Brain pericyte (primary cell): ENCODE measurements at regions not wholly inside any gene's neighbourhood (a gene's known extent, or its start where the extent isn't known, plus 50 kb on each side); places are given as distances from the start of the nearest gene placed in this dataset.

Experiments used
- DNase-seq: peaks from one replicate; pipeline ENCODE4 v3.0.0-alpha.2; 2012; ENCODE audit warnings: low read depth, low spot score

DNA sequence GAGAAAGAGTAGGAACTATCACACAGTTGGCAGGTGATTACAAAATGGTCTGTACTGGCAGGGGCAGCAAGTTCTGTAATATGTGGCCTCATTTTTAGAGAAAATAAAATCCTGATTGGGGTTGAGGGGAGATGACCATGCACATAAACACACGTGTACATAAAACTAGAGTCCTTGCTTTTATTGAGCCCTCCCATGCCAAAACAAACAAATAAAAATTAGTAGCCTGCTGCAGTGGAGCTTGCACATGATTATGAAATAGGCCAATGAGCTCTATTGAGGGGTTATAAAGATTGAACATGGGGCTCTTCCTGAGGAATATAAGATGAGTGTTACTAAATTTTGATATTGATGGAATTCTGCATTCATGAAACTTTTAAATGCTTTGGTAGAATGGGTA, 248.4 kb downstream of the ELAVL2 start:
- DNase-seq, result peak; percentile 1

- no peak for DNase-seq
These were observed 244.1 kb downstream of the ELAVL2 start for GRCh38 chr9:23581931-23582330.

GRCh38 chr9:23582836-23583235, 243.2 kb downstream of the ELAVL2 start:
- no peak for DNase-seq

GRCh38 chr9:23586906-23587305, 239.1 kb downstream of the ELAVL2 start:
- DNase-seq, result no peak

- DNase-seq, result no peak
These were observed 238.6 kb downstream of the ELAVL2 start for GRCh38 chr9:23587433-23587832.

GRCh38 chr9:23587903-23588302, 238.1 kb downstream of the ELAVL2 start:
- no peak for DNase-seq

GRCh38 chr9:23590276-23591000, 235.6 kb downstream of the ELAVL2 start:
- DNase-seq, result no peak

GRCh38 chr9:23594421-23594820, 231.6 kb downstream of the ELAVL2 start:
- no peak for DNase-seq

DNA sequence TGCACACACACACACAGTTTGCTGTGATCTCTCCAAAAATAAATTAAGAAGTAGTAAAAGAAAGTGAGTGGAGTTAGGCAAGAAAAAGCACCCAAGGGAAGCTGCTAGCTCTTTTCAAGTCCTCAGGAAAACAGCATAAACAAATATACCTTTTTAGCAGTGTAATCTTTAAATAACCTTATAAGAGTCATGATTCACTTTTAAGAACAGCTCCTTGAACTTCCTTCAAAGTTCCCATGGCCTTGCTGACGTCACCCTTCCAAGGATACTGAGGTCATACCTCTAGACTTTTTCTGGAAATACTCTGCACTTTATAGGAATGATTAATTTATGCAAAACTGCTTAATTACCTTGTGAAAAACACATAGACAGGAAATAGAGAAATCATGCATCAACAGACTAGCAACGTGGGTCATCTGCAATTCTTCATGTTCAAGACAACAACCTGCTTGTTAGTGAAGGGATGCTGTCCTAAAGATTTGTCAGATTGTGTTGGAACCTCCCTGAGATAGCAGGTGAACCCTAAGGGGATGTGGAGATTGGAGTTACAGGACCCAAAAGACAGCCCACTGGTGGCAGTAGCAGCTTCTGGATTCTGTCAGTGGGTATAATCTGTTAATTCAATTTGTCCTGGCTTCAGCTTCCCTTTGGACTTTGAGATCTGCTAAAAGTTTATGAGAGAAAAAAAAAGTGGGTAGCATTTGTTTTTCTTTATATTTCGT, 229.0 kb downstream of the ELAVL2 start:
- no peak for DNase-seq

- DNase-seq, result no peak
These were observed 227.0 kb downstream of the ELAVL2 start for GRCh38 chr9:23598994-23599393.

DNA sequence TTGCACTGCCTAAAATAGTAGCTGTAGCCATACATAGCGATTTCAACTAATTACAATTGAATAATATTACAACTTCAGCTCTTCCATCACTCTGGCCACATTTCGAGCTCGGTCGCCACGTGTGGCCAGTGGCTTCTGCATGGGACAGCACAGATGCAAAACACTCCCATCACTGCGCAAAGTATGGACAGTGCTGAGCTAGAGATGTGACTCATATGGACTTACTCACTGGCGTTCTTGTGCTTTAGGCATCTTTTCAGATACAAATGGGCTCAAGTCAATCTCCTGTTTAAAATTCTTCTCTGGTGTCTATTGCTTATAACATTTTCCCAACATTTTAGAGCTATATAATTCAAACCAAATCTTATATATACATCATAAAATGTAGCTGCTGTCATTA, 222.7 kb downstream of the ELAVL2 start:
- no peak for DNase-seq

- DNase-seq, result no peak
These were observed 219.9 kb downstream of the ELAVL2 start for GRCh38 chr9:23606107-23606506.

DNA sequence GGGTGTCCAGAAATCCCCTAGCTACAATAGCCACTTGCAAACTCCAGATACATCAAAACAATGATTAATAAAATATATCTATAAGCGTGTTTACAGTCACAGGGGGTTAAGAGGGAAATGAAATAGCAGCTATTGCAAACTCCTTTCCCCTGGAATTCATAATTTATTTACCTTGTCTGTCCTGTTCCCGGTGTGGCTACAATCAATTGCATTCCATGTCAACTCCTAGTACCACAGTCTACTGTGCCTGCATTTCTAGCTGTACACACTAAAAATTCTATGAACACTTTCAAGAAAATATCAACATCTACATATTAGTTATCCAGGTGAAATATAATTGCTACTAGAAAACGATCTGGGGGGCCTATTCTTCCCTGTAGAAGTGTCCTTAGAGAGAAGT, 217.6 kb downstream of the ELAVL2 start:
- DNase-seq, result no peak

DNA sequence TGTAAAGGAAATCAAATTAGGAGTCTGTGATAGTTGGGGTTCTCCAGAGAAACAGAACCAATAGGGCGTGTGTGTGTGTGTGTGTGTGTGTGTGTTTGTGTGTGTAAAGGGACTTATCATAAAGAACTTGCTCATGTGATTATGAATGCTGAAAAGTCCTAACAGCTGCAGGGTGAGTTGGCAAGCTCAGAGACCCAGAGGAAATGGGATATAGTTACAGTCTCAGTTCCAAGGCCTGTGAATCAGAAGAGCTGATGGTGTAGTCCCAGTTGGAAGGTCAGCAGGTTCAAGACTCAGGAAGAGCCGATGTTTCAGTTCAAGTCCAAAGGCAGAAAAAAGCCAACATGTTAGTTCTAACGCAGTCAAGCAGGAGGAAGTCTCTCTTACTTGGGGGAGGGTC, 214.2 kb downstream of the ELAVL2 start:
- no peak for DNase-seq

GRCh38 chr9:23615569-23615968, 210.5 kb downstream of the ELAVL2 start:
- DNase-seq, result no peak

- DNase-seq, result no peak
These were observed 204.9 kb downstream of the ELAVL2 start for GRCh38 chr9:23621188-23621587.

DNA sequence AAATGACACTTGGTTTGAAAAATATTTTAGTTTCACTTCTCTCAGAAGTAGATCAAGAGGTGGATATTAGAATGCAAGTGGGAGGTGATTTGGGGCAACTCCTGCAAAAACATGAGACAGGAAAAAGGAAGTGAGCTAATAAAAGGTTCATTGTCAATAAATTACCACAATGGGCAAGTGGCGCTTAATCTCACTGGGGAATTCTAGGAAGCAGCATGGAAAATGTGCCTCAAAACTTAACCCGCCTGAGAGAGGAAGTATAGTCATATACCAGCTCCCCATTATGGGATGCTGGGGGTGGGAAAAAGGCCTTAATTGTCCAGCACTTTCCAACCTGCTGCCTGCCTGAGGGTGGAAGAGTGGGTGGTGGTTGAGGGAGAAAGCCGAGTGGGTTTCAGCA, 204.1 kb downstream of the ELAVL2 start:
- no peak for DNase-seq

DNA sequence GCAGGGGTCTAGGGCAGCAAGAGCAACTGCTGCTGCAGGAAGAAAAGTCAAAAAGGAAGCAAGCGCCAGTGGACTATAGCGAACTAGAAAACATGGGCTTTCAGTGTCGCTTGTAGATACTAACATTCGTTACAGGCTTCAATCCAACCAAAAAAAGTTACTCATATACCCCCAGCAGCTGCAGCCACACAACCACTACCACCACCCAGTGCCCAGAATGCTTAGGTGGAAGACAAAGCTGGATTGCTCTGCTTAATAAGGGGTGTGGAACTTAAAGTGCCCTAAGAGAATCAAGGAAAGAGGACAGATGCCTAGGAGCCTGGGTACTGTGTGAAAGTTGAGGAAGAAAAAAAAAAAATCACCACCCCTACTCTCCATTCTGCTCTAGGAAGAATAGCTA, 203.6 kb downstream of the ELAVL2 start:
- no peak for DNase-seq

- DNase-seq, result no peak
These were observed 195.6 kb downstream of the ELAVL2 start for GRCh38 chr9:23630488-23630887.

DNA sequence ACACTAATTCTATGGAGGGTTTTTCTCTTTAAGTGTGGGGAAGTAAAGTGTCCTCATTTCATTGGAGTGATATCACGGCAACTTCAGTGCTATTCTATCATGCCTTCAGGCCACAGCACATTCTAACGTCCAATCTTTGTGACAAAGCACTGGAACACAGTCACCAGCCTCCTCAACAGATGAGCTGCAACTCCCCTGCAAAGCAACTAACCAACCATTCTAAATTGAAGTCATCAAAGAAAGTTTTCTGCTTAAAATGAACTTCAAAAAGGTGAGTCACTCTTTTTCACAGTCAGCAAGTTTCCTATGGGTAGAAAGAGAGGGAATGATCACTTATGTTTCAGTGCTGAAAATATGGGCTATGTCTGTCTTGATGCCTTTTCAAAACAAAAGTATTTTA, 190.8 kb downstream of the ELAVL2 start:
- no peak for DNase-seq

DNA sequence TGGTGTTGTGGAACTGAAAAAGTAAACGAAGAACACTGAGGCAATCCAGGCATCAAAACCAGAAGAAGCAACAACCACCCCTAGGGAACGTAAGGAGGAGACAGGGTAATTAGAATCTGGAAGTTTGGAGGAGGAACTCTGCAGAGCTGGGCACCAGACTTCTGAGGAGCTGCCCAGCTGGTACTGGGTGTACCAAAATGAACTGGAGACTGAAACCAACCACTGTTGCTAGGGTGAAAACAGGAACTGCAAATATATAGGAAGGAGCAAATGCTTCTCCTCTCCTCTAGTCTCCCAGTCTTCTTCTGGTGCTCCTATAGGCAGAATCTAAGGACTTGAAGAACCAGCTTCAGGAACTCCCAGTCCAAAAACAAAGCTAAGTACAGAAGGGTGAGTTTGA, 189.8 kb downstream of the ELAVL2 start:
- no peak for DNase-seq

DNA sequence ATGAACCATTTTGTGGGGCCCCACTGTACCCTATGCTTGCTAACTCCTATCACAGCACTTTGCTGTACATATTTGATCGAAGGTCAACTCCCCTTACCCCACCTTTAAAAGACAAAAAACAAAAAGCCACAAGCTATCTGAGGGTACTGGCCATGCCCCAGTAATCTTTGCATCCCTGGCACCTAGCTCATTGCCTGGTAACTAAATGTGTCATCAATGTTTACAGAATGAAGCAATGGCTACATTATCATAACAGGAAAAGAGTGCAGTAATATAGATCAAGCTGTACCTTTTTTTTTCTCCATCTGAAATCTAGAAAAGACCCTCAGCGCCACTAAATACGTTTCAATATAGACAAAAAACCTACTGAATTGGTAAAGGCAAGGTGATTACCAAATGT, 188.0 kb downstream of the ELAVL2 start:
- no peak for DNase-seq

DNA sequence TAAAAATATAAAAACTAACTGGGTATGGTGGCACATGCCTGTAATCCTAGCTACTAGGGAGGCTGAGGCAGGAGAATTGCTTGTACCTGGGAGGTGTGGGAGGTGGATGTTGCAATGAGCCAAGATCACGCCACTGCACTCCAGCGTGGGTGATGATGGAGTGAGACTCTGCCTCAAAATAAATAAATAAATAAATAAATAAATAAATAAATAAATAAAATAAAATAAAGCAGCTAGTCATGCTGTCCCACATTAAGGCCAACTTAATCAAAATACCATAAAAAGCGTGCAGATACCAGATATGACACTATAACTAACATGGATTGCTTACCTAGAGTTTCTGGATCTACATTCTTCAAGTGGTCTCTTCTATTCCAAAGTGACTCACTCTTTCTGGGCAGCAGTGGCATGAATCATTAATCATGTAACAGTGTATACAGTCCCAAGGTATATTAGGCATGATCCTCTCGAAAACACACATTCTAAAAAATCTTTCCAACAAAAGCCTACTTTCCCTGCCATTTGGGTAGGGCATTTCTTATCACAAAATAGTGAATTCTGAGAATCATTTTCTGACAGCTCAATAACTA, 187.1 kb downstream of the ELAVL2 start:
- no peak for DNase-seq
